ENCODE measurements at regions not wholly inside any gene's neighbourhood (a gene's known extent, or its start where the extent isn't known, plus 50 kb on each side); places are given as distances from the start of the nearest gene placed in this dataset.

DNA sequence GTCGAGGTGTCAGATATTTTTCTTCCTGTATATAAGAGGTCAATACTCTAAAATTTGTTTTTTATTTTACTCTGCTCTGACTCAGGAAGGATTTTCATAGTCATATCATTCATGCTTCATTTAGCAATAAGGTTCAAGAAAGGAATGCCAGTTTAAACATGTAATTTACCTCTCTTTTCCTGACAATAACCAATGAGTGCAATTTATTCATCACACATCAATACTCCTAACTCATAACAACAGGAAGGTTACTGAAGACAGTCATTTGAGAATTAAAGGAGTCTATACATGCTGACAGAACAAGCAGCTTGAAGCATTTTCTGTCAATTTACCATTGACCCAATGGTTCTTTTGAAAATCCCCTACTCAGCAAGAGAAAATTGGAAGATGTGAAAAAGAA is 190.3 kb upstream of the RPS6KA3 start:
- in situ Hi-C loops (cut with MboI) (no loop called here), intact Hi-C loops (cut with micrococcal nuclease) (no loop called here)
- ChIA-PET POLR2A (no interaction called here), CTCF (ENCODE audit: low intra/inter-chr PET ratio) (no interaction called here)
- ATAC-seq: no peak
- H3K9me1 ChIP-seq (ENCODE audit: control insufficient read depth, insufficient read depth, low read length): no peaks in the 10 kb centered on the region
- H3K4me1 ChIP-seq (replicated peaks in 1 of 2; ENCODE audit: control insufficient read depth in 2 of 2, insufficient read depth in 2 of 2, low read length in 2 of 2): no peaks in the 10 kb centered on the region
- no peaks in the 10 kb centered on the region for H3K36me3 ChIP-seq (ENCODE audit: control insufficient read depth, insufficient read depth, low read length)
- H3K27me3 ChIP-seq (ENCODE audit: control insufficient read depth in 2 of 2, insufficient read depth in 2 of 2, low read length in 2 of 2): no peaks in the 10 kb centered on the region
- no peak for DNase-seq (ENCODE audit: extremely low read depth in 1 of 4, low spot score in 3 of 4)
- no peak overlapping the region for H3K9ac ChIP-seq (ENCODE audit: insufficient read depth in 1 of 2, low read depth in 2 of 2, low read length in 2 of 2)
- no peak for FAIRE-seq
- no peak overlapping the region for H3K4me2 ChIP-seq (ENCODE audit: insufficient read depth, low read length)
- no peak overlapping the region for H3K4me3 ChIP-seq
- no peaks in the 10 kb centered on the region for H4K20me1 ChIP-seq (replicated peaks; ENCODE audit: control insufficient read depth, insufficient read depth, low read length)
- no peaks in the 10 kb centered on the region for H3K9me3 ChIP-seq (replicated peaks; ENCODE audit: control insufficient read depth, insufficient read depth, low read depth, low read length)
- WGBS (ENCODE audit: insufficient coverage, low coverage, missing lambda C conversion rate): 0% methylated on average over 1 of the region's 1 CpG
- BruUV-seq (replicated peaks): no TSS peak
- no peak overlapping the region for H3K27ac ChIP-seq (ENCODE audit: extremely low read depth, low read depth, low read length)
- no peaks in the 10 kb centered on the region for H3K79me2 ChIP-seq (ENCODE audit: control insufficient read depth, insufficient read depth, low read length)
- H2AFZ ChIP-seq (ENCODE audit: low read depth, low read length): no peak overlapping the region
- TF ChIP-seq, protein P1, sequence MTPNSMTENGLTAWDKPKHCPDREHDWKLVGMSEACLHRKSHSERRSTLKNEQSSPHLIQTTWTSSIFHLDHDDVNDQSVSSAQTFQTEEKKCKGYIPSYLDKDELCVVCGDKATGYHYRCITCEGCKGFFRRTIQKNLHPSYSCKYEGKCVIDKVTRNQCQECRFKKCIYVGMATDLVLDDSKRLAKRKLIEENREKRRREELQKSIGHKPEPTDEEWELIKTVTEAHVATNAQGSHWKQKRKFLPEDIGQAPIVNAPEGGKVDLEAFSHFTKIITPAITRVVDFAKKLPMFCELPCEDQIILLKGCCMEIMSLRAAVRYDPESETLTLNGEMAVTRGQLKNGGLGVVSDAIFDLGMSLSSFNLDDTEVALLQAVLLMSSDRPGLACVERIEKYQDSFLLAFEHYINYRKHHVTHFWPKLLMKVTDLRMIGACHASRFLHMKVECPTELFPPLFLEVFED (CRISPR knock-in tag; conservative IDR thresholded peaks at IDR 0.05): no peak
- TF ChIP-seq ZNF263 (CRISPR knock-in tag; IDR thresholded peaks at IDR 0.05; ENCODE audit: borderline replicate concordance): no peak
- TF ChIP-seq, protein P2, sequence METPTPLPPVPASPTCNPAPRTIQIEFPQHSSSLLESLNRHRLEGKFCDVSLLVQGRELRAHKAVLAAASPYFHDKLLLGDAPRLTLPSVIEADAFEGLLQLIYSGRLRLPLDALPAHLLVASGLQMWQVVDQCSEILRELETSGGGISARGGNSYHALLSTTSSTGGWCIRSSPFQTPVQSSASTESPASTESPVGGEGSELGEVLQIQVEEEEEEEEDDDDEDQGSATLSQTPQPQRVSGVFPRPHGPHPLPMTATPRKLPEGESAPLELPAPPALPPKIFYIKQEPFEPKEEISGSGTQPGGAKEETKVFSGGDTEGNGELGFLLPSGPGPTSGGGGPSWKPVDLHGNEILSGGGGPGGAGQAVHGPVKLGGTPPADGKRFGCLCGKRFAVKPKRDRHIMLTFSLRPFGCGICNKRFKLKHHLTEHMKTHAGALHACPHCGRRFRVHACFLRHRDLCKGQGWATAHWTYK (CRISPR knock-in tag; IDR thresholded peaks at IDR 0.05): no peak
- TF ChIP-seq FOXA1 (IDR thresholded peaks at IDR 0.05; ENCODE audit: borderline replicate concordance): no peak
- TF ChIP-seq, protein P3, sequence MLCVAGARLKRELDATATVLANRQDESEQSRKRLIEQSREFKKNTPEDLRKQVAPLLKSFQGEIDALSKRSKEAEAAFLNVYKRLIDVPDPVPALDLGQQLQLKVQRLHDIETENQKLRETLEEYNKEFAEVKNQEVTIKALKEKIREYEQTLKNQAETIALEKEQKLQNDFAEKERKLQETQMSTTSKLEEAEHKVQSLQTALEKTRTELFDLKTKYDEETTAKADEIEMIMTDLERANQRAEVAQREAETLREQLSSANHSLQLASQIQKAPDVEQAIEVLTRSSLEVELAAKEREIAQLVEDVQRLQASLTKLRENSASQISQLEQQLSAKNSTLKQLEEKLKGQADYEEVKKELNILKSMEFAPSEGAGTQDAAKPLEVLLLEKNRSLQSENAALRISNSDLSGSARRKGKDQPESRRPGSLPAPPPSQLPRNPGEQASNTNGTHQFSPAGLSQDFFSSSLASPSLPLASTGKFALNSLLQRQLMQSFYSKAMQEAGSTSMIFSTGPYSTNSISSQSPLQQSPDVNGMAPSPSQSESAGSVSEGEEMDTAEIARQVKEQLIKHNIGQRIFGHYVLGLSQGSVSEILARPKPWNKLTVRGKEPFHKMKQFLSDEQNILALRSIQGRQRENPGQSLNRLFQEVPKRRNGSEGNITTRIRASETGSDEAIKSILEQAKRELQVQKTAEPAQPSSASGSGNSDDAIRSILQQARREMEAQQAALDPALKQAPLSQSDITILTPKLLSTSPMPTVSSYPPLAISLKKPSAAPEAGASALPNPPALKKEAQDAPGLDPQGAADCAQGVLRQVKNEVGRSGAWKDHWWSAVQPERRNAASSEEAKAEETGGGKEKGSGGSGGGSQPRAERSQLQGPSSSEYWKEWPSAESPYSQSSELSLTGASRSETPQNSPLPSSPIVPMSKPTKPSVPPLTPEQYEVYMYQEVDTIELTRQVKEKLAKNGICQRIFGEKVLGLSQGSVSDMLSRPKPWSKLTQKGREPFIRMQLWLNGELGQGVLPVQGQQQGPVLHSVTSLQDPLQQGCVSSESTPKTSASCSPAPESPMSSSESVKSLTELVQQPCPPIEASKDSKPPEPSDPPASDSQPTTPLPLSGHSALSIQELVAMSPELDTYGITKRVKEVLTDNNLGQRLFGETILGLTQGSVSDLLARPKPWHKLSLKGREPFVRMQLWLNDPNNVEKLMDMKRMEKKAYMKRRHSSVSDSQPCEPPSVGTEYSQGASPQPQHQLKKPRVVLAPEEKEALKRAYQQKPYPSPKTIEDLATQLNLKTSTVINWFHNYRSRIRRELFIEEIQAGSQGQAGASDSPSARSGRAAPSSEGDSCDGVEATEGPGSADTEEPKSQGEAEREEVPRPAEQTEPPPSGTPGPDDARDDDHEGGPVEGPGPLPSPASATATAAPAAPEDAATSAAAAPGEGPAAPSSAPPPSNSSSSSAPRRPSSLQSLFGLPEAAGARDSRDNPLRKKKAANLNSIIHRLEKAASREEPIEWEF (CRISPR knock-in tag; IDR thresholded peaks at IDR 0.05): no peak
- no peak for TF ChIP-seq BHLHE40 (IDR thresholded peaks at IDR 0.05; ENCODE audit: low read length)
- TF ChIP-seq, protein P4, sequence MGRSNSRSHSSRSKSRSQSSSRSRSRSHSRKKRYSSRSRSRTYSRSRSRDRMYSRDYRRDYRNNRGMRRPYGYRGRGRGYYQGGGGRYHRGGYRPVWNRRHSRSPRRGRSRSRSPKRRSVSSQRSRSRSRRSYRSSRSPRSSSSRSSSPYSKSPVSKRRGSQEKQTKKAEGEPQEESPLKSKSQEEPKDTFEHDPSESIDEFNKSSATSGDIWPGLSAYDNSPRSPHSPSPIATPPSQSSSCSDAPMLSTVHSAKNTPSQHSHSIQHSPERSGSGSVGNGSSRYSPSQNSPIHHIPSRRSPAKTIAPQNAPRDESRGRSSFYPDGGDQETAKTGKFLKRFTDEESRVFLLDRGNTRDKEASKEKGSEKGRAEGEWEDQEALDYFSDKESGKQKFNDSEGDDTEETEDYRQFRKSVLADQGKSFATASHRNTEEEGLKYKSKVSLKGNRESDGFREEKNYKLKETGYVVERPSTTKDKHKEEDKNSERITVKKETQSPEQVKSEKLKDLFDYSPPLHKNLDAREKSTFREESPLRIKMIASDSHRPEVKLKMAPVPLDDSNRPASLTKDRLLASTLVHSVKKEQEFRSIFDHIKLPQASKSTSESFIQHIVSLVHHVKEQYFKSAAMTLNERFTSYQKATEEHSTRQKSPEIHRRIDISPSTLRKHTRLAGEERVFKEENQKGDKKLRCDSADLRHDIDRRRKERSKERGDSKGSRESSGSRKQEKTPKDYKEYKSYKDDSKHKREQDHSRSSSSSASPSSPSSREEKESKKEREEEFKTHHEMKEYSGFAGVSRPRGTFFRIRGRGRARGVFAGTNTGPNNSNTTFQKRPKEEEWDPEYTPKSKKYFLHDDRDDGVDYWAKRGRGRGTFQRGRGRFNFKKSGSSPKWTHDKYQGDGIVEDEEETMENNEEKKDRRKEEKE (IDR thresholded peaks at IDR 0.05; ENCODE audit: borderline replicate concordance in 1 of 2, control insufficient read depth in 1 of 2, low read depth in 2 of 2, low read length in 1 of 2): no peak
- TF ChIP-seq NR3C1 (CRISPR knock-in tag; IDR thresholded peaks at IDR 0.05): no peak
- no peak for TF ChIP-seq RBM14 (IDR thresholded peaks at IDR 0.05; ENCODE audit: borderline replicate concordance, insufficient read depth, low read depth, low read length)

Measured in K562 (cell line).